ENCODE measurements at regions not wholly inside any gene's neighbourhood (a gene's known extent, or its start where the extent isn't known, plus 50 kb on each side); places are given as distances from the start of the nearest gene placed in this dataset.
A peak's percentile ranks its signal among the peaks of the same experiment; 100 is the strongest.

DNA sequence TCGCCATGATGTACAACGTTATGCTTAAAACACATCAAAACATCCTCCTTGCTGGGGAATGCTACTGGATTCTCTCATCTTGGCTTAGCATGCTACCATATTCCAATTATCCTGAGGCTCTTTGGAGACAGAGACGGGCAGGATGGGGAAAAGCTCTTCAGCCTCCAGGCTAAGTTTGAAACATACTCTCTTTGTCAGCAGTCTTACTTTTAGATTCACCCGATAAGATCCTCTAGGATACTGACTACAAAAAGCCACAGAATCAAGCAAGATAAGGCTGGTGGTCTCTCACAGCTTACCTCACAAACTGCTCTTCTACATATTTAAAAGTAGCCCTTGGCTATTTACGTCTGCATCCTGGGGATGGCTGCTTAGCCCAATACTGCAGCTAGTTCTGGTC is 72.8 kb upstream of the LRCH1 start:
- ChIA-PET CTCF (interaction anchor here (0.9 kb wide), 1 partner anchor 10 kb away, joined by 3 read pairs; no protein-coding TSS in a partner anchor), POLR2A (no interaction called here)
- TF ChIP-seq, protein P1, sequence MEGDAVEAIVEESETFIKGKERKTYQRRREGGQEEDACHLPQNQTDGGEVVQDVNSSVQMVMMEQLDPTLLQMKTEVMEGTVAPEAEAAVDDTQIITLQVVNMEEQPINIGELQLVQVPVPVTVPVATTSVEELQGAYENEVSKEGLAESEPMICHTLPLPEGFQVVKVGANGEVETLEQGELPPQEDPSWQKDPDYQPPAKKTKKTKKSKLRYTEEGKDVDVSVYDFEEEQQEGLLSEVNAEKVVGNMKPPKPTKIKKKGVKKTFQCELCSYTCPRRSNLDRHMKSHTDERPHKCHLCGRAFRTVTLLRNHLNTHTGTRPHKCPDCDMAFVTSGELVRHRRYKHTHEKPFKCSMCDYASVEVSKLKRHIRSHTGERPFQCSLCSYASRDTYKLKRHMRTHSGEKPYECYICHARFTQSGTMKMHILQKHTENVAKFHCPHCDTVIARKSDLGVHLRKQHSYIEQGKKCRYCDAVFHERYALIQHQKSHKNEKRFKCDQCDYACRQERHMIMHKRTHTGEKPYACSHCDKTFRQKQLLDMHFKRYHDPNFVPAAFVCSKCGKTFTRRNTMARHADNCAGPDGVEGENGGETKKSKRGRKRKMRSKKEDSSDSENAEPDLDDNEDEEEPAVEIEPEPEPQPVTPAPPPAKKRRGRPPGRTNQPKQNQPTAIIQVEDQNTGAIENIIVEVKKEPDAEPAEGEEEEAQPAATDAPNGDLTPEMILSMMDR (IDR thresholded peaks at IDR 0.05; ENCODE audit: insufficient read depth in 1 of 2, low read depth in 1 of 2, low read length in 1 of 2, severe bottlenecking in 1 of 2, unreplicated experiment in 1 of 2) = no peak
- no peak overlapping the region for H3K4me3 Mint-ChIP-seq (ENCODE audit: unreplicated experiment)
- peaks cover 17% of the 10 kb centered on the region for H3K9me3 ChIP-seq
- no peaks in the 10 kb centered on the region for H3K36me3 ChIP-seq (ENCODE audit: control insufficient read depth, insufficient read depth, low read length)
- intact Hi-C loops (cut with micrococcal nuclease; ENCODE audit: unreplicated experiment) = no loop called here
- no peaks in the 10 kb centered on the region for H3K27me3 ChIP-seq (replicated peaks; ENCODE audit: control insufficient read depth, insufficient read depth, low read length)
- H3K4me1 Mint-ChIP-seq (ENCODE audit: low read depth, unreplicated experiment) = peaks cover 12% of the 10 kb centered on the region
- no peak for DNase-seq
- no peak overlapping the region for H3K4me3 ChIP-seq (ENCODE audit: low read depth, low read length)
- no TSS peak for BruUV-seq (replicated peaks)
- H3K36me3 Mint-ChIP-seq (ENCODE audit: insufficient read depth, unreplicated experiment) = peaks cover 20% of the 10 kb centered on the region
- H3K27me3 Mint-ChIP-seq (ENCODE audit: insufficient read depth, unreplicated experiment) = no peaks in the 10 kb centered on the region
- H3K9me3 Mint-ChIP-seq (ENCODE audit: unreplicated experiment) = peaks cover 41% of the 10 kb centered on the region
- no peak overlapping the region for H3K27ac Mint-ChIP-seq (ENCODE audit: unreplicated experiment)
- 0 out of 2 replicates have a peak, but pooled peaks cover 5% of the 10 kb centered on the region for H3K4me1 ChIP-seq

DNA sequence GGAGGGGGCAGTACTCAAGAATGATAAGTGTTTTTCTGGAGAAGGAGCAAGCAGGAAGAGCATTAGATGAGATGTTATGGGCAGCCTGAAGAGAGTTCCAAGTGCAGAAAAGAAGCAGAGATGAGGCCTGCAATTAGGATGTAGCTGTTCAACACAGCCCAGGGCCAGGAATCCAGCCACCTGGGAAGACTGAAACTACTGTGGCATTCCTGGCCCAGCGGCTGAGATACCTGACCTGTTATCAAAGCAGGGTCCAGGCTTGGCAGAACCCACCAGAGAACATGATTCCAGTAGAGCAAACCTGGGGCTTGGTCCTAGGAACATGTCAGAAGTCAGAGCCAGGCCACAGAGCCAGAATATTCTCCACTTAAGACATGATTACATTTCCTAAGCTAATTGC is 73.3 kb upstream of the LRCH1 start:
- DNase-seq = no peak
- no peak overlapping the region for H3K4me3 Mint-ChIP-seq (ENCODE audit: unreplicated experiment)
- intact Hi-C loops (cut with micrococcal nuclease; ENCODE audit: unreplicated experiment) = no loop called here
- no peak overlapping the region for H3K4me3 ChIP-seq (ENCODE audit: low read depth, low read length)
- POLR2A ChIA-PET = interaction anchor here (0.6 kb wide), 1 partner anchor 15 kb away, joined by 5 read pairs; no protein-coding TSS in a partner anchor
- peaks cover 12% of the 10 kb centered on the region for H3K4me1 Mint-ChIP-seq (ENCODE audit: low read depth, unreplicated experiment)
- no TSS peak for BruUV-seq (replicated peaks)
- CTCF ChIA-PET = interaction anchor here (0.9 kb wide), 1 partner anchor 10 kb away, joined by 3 read pairs; no protein-coding TSS in a partner anchor
- H3K36me3 ChIP-seq (ENCODE audit: control insufficient read depth, insufficient read depth, low read length) = no peaks in the 10 kb centered on the region
- peaks cover 37% of the 10 kb centered on the region for H3K9me3 Mint-ChIP-seq (ENCODE audit: unreplicated experiment)
- peaks cover 20% of the 10 kb centered on the region for H3K36me3 Mint-ChIP-seq (ENCODE audit: insufficient read depth, unreplicated experiment)
- H3K27ac Mint-ChIP-seq (ENCODE audit: unreplicated experiment) = peak overlapping the region; percentile 11
- no peaks in the 10 kb centered on the region for H3K27me3 Mint-ChIP-seq (ENCODE audit: insufficient read depth, unreplicated experiment)
- H3K4me1 ChIP-seq = 0 out of 2 replicates have a peak, but pooled peaks cover 5% of the 10 kb centered on the region
- no peaks in the 10 kb centered on the region for H3K27me3 ChIP-seq (replicated peaks; ENCODE audit: control insufficient read depth, insufficient read depth, low read length)
- peaks cover 14% of the 10 kb centered on the region for H3K9me3 ChIP-seq
- TF ChIP-seq, protein P1 (IDR thresholded peaks at IDR 0.05; ENCODE audit: insufficient read depth in 1 of 2, low read depth in 1 of 2, low read length in 1 of 2, severe bottlenecking in 1 of 2, unreplicated experiment in 1 of 2) = no peak

DNA sequence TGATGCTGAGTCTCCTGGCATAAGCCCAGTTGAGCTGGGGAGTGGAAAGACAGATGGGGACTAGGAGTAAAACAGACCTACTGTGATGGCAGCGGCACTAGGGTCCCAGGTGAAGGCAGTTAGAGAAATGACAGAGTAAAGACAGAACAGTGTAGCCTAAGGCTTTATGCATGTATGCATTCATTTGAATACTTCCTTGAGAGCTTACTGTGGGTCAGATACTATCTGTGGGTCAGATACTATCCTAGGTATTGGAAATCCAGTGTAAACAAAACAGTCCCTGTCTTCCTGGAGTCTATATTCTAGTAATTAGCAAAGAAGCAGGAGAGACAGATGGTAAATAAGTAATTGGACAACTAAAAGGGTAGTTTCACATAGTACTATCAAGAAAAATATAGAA is 73.7 kb upstream of the LRCH1 start:
- BruUV-seq (replicated peaks) = no TSS peak
- H3K9me3 ChIP-seq = peaks cover 14% of the 10 kb centered on the region
- intact Hi-C loops (cut with micrococcal nuclease; ENCODE audit: unreplicated experiment) = no loop called here
- Mint-ChIP-seq H3K4me3 (ENCODE audit: unreplicated experiment) (no peak overlapping the region), H3K9me3 (ENCODE audit: unreplicated experiment) (peaks cover 33% of the 10 kb centered on the region), H3K4me1 (ENCODE audit: low read depth, unreplicated experiment) (peaks cover 12% of the 10 kb centered on the region), H3K27ac (ENCODE audit: unreplicated experiment) (peak overlapping the region; percentile 11), H3K36me3 (ENCODE audit: insufficient read depth, unreplicated experiment) (peaks cover 20% of the 10 kb centered on the region), H3K27me3 (ENCODE audit: insufficient read depth, unreplicated experiment) (no peaks in the 10 kb centered on the region)
- H3K4me3 ChIP-seq (ENCODE audit: low read depth, low read length) = no peak overlapping the region
- ChIA-PET POLR2A (interaction anchor here (0.6 kb wide), 1 partner anchor 15 kb away, joined by 5 read pairs; no protein-coding TSS in a partner anchor), CTCF (no interaction called here)
- H3K36me3 ChIP-seq (ENCODE audit: control insufficient read depth, insufficient read depth, low read length) = no peaks in the 10 kb centered on the region
- TF ChIP-seq, protein P1 (IDR thresholded peaks at IDR 0.05; ENCODE audit: insufficient read depth in 1 of 2, low read depth in 1 of 2, low read length in 1 of 2, severe bottlenecking in 1 of 2, unreplicated experiment in 1 of 2) = no peak
- H3K4me1 ChIP-seq = peaks cover 8% of the 10 kb centered on the region
- H3K27me3 ChIP-seq (replicated peaks; ENCODE audit: control insufficient read depth, insufficient read depth, low read length) = no peaks in the 10 kb centered on the region
- DNase-seq = no peak
